ENCODE measurements at regions not wholly inside any gene's neighbourhood (a gene's known extent, or its start where the extent isn't known, plus 50 kb on each side); places are given as distances from the start of the nearest gene placed in this dataset.

- DNase-seq: no peak
- ATAC-seq (ENCODE audit: poor library complexity): no peak
- POLR2A ChIA-PET: no interaction called here
- Mint-ChIP-seq H3K27ac (no peak overlapping the region), H3K27me3 (no peaks in the 10 kb centered on the region), H3K4me3 (no peak overlapping the region), H3K4me1 (ENCODE audit: low read depth) (no peaks in the 10 kb centered on the region), H3K36me3 (ENCODE audit: low read depth) (no peaks in the 10 kb centered on the region), H3K9me3 (peaks cover 18% of the 10 kb centered on the region)
- CTCF ChIA-PET: no interaction called here
- TF ChIP-seq CTCF (IDR thresholded peaks at IDR 0.05): no peak
- Histone ChIP-seq H3K36me3 (ENCODE audit: insufficient read depth, low read length) (no peaks in the 10 kb centered on the region), H3K27ac (ENCODE audit: low read depth in 1 of 2, low read length in 2 of 2) (no peak overlapping the region), H3K27me3 (ENCODE audit: control insufficient read depth in 1 of 2, insufficient read depth in 2 of 2, low read length in 2 of 2) (no peaks in the 10 kb centered on the region), H3K4me1 (ENCODE audit: insufficient read depth, low read length) (no peaks in the 10 kb centered on the region), H3K9me3 (ENCODE audit: control insufficient read depth in 1 of 2, insufficient read depth in 1 of 2, low read length in 2 of 2) (peaks cover 4 to 7% of the 10 kb centered on the region in 2 experiments), H3K4me3 (ENCODE audit: low read length) (no peak overlapping the region)
- intact Hi-C loops (cut with DNase I, micrococcal nuclease): no loop called here
These were observed 2202.0 kb downstream of the PCDH9 start for GRCh38 chr13:65028101-65028500.

- no peaks in the 10 kb centered on the region for H3K4me1 ChIP-seq (ENCODE audit: insufficient read depth, low read length)
- DNase-seq (no peak), ATAC-seq (ENCODE audit: poor library complexity) (no peak)
- CTCF ChIA-PET: no interaction called here
- peaks cover 0 to 7% of the 10 kb centered on the region in 2 experiments for H3K9me3 ChIP-seq (ENCODE audit: control insufficient read depth in 1 of 2, insufficient read depth in 1 of 2, low read length in 2 of 2)
- no peak overlapping the region for H3K27ac Mint-ChIP-seq
- intact Hi-C loops (cut with DNase I, micrococcal nuclease): no loop called here
- POLR2A ChIA-PET: no interaction called here
- H3K4me1 Mint-ChIP-seq (ENCODE audit: low read depth): no peaks in the 10 kb centered on the region
- no peaks in the 10 kb centered on the region for H3K27me3 ChIP-seq (ENCODE audit: control insufficient read depth in 1 of 2, insufficient read depth in 2 of 2, low read length in 2 of 2)
- no peaks in the 10 kb centered on the region for H3K36me3 Mint-ChIP-seq (ENCODE audit: low read depth)
- H3K4me3 ChIP-seq (ENCODE audit: low read length): no peak overlapping the region
- H3K27me3 Mint-ChIP-seq: no peaks in the 10 kb centered on the region
- no peak overlapping the region for H3K4me3 Mint-ChIP-seq
- no peak for TF ChIP-seq CTCF (IDR thresholded peaks at IDR 0.05)
- no peak overlapping the region for H3K27ac ChIP-seq (ENCODE audit: low read depth in 1 of 2, low read length in 2 of 2)
- no peaks in the 10 kb centered on the region for H3K36me3 ChIP-seq (ENCODE audit: insufficient read depth, low read length)
- peaks cover 18% of the 10 kb centered on the region for H3K9me3 Mint-ChIP-seq
These were observed 2203.6 kb downstream of the PCDH9 start for GRCh38 chr13:65026505-65026904.

GRCh38 chr13:65011378-65011777, 2218.8 kb downstream of the PCDH9 start:
- Histone ChIP-seq H3K4me3 (ENCODE audit: low read length) (no peak overlapping the region), H3K4me1 (ENCODE audit: insufficient read depth, low read length) (no peaks in the 10 kb centered on the region), H3K27ac (ENCODE audit: low read depth in 1 of 2, low read length in 2 of 2) (no peak overlapping the region), H3K27me3 (ENCODE audit: control insufficient read depth in 1 of 2, insufficient read depth in 2 of 2, low read length in 2 of 2) (no peaks in the 10 kb centered on the region), H3K36me3 (ENCODE audit: insufficient read depth, low read length) (no peaks in the 10 kb centered on the region), H3K9me3 (ENCODE audit: control insufficient read depth in 1 of 2, insufficient read depth in 1 of 2, low read length in 2 of 2) (peaks cover 0 to 4% of the 10 kb centered on the region in 2 experiments)
- no peak overlapping the region for H3K27ac Mint-ChIP-seq
- POLR2A ChIA-PET: no interaction called here
- no peak overlapping the region for H3K4me3 Mint-ChIP-seq
- H3K27me3 Mint-ChIP-seq: no peaks in the 10 kb centered on the region
- no peaks in the 10 kb centered on the region for H3K4me1 Mint-ChIP-seq (ENCODE audit: low read depth)
- intact Hi-C loops (cut with DNase I, micrococcal nuclease): no loop called here
- CTCF ChIA-PET: no interaction called here
- H3K36me3 Mint-ChIP-seq (ENCODE audit: low read depth): no peaks in the 10 kb centered on the region
- no peak for TF ChIP-seq CTCF (IDR thresholded peaks at IDR 0.05)
- H3K9me3 Mint-ChIP-seq: peaks cover 6% of the 10 kb centered on the region
- no peak for ATAC-seq (ENCODE audit: poor library complexity)
- DNase-seq: no peak
